ENCODE measurements at regions not wholly inside any gene's neighbourhood (a gene's known extent, or its start where the extent isn't known, plus 50 kb on each side); places are given as distances from the start of the nearest gene placed in this dataset.

DNA sequence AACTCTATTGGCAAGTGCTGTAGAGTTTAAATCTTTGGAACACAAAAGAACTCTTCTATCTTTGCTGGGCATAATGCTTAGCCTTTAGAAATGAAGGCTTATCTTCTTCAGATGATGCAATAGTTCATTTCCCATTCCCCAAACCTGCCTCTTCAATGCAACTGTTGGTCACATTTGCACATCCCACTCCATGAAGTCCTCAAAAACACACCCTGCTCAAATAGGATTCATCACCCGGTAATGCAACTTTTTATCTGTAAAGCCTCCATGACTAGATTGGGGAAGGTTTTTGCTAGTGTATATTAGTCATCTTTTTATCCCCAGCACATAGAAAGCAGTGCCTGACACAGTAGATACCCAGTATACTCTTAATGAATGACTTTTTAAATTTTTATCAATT, 376.4 kb downstream of the RBM43 start:
- no peak for DNase-seq

DNA sequence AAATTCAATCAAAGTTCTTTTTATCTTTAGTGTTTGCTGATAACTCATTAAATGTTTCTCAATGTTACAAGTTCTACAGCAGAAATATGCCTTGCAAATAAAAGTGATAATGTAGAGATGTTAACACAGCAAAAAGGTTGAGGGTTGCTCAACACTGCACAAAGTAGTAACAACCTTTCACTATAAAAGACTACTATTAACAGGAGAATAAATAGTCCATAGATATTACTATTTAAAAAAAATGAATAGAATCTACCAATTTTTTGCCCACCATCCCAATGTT, 378.1 kb downstream of the RBM43 start:
- DNase-seq: no peak

DNA sequence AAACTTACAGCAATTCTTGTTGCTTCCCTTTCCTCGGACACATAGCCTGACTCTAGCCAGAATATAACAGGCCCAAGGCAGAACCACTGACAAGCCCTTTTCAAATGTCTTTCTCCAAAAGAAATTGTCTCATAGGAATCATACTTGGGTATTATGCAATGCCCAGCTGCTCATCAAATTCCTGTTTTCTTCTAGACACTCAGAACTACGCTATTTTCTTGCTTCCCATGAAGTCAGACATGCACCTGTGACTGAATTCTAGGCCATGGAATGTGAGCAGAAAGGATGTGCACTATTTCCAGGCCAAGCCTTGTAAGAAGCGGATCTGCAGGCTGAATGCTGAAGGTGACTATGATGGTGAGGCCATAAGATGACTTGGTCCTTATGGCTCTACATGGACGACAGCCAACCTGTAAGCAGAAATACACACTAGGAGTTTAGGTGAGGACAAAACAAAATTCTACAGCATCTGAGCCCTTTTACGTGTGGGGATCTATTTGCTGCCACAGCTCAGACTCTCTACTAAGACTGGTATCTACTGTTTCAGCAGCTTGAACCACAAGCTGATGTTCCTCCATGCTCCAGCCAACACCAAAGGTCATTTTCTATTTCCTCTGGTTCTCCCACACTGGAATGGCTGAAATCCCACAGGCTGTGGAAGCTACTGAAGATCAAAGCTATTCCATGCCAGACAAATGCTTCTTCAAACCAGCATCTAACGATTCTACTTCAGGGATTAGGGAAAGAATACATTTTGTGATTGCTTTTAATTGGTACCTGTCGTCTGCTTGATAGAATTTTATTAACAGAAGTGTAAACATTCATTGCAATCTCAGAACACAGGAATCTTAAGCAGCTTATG, 378.7 kb downstream of the RBM43 start:
- no peak for DNase-seq

DNA sequence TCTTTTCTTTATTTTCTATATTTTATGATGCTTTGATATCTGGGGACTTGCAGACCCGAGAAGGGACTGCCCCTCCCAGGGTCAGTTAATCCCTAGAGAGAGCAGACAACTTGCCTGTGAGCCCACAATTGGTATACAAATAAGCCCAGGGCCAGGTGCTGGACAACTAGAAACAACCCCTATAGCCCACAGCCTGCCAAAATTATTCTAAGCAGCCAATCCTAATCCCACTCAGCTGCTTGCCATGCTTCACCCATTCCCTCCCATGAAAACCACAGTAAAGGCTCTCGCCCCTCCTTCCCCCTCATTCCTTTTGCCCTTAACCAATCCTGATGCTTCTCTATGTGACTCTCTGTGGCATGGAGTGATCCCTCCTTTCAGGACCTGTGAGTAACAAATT, 380.7 kb downstream of the RBM43 start:
- no peak for DNase-seq

DNA sequence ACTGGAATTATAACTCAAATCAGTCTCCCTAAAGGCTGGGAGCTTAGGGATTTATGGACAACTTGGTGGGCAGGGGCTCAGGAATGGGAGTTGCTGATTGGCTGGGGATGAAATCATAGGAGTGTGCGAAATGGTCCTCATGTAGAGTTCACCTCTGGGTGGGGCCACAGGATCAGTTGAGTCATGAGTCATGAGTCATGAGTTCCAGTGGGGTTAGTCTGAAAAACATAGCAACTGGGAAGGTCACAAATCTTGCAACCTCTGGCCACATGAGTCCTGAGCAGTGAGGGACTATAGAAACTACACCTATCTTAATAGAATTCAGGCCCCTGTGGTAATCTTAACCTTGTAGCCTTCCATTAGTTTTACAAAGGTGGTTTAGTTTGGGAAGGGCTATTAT, 383.3 kb downstream of the RBM43 start:
- no peak for DNase-seq

DNA sequence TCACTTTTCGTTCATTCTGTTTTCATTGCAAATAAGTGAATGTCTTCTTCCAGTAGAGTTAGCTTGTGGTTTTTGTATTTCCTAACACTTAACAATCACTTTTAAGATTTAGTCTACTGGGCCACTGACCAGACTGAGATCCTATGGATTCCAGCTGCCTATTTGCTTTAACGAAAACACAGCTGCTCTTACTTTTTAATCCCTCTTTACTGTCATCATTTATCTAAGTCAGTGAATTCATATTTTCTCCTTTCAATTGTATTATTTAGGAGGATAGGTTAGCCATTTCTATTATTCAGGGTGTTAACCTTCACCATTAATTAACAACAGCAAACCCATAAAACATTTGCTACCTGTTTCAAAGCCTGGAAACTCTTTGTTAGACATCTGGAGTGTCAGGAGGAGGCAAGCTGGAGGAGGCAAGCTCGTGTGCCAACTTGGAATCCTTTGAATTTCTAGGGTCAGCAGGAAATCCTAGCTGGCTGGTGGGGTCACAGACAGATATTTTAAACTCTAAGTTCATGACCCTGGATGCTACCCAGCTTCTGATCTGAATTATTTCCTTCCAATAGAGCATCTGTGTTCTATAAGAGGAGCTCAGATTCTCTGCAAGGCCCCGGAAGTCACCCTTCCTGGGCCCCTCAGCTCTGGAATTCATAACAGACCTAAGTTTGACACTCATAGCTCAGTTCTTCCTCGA, 385.3 kb downstream of the RBM43 start:
- no peak for DNase-seq

DNA sequence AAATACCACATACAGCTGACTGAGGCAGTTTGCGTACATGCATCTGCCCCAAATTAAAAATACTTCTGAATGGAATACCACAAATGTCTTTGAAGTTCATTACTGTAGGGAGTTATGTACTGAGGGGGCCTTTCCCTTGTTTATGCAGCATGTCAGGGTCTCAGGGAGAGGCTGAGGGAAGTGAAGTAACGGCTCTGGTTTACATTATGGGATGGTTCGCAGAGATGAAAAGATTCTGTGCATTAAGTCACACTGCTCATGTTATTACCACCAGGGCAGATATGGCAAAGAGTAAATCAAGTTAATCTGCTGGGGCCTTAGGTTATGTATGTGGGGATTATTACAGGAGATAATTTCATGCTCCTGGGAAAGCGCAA, 385.9 kb upstream of the RND3 start:
- no peak for DNase-seq

DNA sequence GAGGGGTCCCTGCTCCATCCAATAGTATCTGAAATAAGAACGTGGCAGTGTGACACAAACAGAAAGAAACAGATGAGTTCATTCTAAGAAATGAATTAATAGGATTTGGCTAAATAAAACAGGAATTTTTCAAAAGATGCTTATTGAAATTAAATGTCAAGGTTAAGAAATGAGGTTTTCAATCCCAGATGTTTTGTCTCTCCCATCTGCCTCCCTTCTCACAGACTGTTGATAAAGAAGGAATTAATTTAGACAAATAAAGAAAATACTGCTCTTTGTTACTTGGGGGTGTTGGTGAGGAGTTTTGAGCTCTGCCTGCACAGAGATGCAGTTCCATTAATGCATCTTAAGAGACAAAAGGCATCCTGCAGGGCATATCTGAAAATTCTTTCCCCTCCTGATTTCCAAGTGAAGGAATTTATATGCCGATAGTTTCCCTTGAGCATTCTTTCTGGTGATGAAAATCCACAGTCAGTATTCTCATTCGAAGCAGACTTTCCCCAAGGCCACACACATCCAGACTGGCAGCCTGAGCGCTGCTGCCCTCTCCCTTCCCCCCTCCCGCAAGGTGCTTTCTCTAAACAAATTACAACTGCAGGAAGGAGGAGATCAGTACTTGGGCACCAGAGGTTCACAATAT, 385.4 kb upstream of the RND3 start:
- DNase-seq: no peak

DNA sequence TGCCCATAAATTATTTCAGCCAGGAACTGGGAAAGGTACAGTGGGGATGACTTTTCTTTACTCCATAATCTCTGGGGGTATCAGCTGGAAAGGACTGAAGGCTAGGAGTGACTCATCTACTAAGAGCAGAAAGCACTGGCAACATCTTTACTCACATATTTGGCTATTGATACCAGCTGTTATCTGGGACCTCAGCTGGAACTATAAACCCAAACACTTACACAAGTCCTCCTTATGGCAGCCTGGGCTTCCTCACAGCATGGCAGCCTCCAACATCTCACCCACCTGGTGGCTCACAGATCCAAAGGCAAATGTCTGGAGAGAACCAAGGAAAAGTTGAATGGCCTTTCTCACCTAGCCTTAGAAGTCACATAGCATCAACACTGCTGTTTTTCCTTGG, 379.0 kb upstream of the RND3 start:
- DNase-seq: no peak

DNA sequence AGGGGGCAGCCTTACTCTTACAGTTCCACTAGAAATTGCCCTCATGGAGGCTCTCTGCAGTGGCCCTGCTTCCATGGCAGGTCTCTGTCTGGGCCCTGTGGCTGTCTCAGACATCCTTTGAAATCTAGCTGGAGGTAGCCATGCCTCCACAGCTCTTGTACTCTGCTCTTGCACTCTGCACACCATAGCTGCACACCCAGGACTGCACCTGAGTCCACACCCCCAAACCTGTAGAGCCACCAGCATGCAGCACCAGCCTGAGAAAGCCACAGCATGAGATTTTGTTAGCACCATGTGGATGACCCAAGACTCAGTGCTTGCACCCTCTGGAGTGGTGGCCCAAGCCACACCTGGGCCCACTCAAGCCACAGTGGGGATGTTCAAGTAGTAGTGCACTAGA, 376.2 kb upstream of the RND3 start:
- no peak for DNase-seq

DNA sequence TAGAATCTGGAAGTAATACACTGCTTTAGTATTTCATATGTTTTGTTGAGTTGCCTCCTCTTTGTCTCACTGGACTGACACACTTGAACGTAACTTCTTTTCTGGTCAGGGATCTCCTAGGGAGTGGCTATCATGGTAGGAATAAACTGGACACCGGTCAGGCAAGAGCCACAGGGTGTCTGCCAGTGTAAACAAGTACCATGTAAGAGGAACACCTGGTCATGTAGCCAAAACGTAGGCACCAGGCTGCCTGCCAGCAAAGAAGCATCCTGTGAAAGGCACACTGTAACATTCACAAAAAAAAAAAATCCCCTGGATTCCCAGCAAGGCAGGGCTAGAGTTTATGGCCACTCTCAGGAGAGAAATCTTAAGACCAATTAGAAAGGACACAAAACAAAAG, 372.8 kb upstream of the RND3 start:
- no peak for DNase-seq

DNA sequence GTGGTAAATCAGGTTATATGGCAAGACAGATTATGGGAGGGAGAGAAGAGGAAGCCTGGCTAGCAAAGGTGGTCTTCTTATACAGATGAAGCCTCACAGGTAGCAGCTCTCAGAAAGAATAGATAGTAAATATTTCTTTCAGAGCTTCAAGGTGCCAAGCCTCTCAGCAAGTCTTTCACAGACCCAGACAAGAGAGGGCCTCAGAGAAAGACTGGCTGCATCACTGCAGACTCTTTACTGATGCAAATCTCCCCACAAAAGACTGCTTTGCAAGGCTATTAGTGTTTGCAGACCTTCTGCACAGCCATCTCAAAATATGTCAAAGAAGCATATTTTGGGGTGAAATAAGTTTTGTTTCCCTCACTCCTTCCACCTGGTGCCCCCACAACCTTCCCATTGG, 372.4 kb upstream of the RND3 start:
- DNase-seq: no peak

DNA sequence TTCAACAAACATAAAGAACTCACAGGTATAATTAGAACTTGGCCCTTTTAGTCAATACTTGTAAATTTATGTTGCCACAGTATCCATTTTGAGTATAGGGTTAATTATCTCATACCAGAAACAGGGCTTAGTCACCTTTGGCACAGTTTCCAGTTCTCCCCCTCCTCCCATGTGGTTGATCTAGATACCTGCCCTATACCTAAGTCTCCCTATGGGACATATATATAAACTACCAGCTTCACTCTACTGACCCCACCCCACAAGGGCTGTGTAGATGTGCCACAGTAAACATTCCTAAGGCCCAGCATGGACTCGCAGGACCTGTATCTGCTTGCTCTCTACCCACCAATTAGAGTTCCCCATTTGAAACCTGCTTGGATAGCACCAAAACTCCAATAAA, 371.7 kb upstream of the RND3 start:
- DNase-seq: no peak

DNA sequence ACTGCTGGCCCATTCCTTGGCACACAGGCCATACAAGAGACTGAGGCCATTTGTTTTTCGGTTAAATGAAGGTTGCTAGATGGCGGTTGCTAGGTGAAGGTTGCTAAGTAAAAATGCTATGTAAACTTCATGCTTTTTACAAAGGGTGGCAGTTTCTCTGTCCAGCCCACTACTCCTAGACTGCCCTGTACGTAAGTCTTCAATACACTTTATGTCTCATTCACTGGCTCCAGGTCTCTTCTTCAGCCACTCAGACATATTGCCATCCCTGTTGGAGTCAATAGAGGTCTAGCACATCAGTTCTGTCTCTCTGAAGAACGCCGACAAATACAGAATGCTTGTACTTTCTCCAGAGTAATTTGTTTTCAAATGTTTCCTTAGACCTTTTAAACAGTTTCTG, 370.9 kb upstream of the RND3 start:
- no peak for DNase-seq

DNA sequence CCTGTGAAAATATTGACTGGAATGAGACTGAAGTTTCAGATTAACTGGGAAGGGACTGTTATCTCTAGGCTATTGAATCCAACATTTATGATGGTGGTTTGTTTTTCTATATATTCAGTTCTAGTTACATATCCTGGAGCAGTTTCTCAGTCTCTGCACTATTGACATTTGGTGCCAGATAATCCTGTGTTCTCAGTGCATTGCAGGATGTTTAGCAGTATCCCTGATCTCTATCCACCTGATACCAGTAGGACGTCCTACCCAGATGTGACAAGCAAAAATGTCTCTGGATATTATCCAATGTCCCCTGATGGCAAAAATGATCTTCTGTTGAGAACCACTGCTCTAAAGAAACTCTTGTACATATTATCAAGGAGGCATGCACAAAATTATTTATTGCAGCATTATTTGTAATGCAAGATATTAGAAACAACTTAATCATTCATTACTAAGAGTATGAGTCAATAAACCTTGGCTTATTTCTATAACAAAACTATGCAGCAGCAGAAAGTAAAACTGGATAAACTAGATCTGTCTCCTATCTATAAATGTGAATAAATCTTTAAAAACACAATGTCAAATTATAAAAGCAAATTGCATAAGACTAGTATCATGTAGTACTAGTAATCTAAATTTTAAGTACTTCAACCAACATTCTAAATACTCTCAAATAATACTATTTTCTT, 369.3 kb upstream of the RND3 start:
- DNase-seq: no peak

DNA sequence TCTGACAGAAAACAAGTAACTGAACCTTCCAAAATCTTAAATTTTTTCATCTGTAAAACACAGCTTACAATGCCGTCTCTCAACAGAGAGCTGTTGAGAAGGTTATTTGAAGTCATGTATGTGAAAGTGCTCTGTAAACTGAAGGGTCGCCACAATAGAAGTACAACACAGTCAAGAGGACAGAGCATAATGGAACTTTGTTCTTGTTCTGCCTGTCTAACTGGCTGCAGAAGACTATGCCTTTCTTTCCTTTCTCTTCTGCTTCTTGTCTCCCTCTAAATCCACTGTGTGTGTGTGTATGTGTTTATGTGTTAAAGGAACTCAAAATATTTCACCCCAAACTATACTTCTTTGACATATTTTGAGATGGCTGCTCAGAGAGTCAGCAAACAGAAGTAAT, 365.8 kb upstream of the RND3 start:
- DNase-seq: no peak

DNA sequence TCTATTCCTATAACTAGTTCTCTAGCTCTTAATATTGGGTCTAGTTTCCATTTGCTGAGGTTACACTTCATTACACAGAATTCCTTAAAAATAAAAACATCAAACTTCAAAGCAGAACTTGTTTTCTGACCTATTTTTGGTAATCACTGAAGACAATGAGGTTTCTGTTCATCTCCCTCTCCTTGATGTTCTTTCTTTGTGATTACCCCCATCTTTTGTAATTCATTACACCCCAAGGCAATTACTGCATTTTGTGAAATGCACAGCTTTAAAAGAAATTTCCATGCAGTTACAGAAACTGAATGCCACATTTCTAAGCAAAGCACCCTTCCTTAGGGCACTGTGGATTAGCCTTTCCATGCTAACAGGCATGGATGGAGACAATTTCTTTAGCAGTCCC, 363.2 kb upstream of the RND3 start:
- DNase-seq: no peak

DNA sequence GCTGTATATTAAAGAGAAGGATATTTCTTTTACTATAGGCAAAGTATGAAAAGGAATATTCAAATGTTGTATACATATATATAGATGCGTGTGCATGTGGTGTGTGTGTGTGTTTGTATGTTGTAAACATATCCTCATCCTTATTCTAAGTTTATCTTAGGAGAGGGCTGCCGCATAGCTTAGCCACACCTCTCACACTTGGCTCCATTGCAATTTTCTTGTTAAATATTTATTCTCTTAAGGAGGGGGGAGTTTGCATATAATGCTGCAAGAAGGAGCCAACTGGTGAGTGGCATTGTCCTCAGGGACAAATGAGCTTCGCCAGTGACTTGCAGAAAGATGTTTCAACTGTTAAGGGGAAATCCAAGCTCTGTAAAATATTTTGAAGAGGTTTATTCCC, 360.1 kb upstream of the RND3 start:
- no peak for DNase-seq

DNA sequence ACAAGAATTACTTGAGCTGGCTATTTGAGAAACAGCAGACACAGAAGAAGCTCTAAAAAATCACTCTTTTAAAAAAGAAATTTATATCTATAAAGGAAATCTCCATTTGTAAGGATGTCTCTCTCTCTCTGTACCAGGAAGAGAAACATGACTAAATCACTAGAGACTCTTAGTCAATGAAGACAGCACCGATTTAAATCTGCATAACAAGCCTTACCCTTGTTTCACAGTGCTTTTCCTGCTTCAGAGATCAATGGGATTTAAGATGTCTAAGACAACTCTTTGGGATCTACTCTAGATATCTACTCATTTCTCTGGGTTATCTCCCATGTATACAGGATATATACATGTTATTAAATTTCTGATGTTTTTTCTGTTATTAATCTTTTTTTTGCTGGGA, 359.2 kb upstream of the RND3 start:
- no peak for DNase-seq

DNA sequence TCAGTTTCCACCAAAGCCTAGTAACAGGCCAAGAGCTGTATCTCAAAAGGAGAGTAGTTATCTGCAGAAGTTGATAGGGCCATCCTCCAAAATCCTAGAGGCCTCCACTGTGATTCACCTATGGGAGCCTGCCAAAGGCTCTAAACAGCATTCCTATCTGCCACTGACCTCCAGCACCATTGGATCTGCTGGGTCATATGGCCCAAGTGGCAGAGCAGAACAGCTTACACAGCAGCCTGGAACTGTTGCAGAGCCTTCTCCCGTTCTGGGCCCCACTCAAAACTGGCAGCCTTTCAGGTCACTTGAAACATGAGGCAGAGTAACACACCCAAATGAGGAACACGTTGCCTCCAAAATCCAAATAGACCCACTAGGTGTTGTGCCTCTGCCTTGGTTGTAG, 345.2 kb upstream of the RND3 start:
- DNase-seq: no peak

DNA sequence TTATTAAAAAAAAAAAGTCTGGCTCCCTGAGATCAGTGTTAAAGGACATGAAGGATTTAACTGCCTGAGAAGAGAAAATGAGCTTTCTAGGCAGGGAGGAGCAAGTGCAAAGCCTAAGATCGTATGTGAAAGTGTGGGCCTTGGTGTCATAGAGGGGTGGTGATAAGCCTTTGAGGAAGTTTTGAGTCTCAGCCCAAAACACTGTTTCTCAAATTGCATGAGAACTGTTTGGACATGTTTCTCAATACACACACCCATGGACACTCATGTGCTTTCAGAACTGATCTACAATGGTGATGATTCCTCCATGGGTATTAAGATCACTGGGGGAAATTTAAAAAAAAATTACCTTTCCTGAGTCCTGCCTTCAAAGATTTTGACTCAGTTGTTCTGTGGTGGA, 336.7 kb upstream of the RND3 start:
- DNase-seq: no peak

DNA sequence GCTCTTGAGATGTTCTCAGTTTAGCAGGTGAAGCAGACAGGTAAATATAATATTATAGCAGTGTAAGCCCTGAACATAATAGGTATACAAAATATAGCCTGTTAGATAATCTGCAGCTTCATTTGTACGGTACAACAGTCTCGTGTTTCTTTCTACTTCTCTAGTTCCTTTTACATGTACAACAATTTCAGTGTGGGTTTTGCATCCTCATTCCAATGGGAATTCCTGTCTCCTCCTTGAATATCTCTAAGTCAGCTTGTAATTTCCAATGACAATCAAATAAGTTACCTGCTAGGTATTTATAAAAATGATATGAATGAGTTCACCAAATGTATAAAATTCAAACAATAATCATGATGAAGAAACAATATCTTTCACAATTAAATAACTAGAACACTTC, 330.0 kb upstream of the RND3 start:
- no peak for DNase-seq

DNA sequence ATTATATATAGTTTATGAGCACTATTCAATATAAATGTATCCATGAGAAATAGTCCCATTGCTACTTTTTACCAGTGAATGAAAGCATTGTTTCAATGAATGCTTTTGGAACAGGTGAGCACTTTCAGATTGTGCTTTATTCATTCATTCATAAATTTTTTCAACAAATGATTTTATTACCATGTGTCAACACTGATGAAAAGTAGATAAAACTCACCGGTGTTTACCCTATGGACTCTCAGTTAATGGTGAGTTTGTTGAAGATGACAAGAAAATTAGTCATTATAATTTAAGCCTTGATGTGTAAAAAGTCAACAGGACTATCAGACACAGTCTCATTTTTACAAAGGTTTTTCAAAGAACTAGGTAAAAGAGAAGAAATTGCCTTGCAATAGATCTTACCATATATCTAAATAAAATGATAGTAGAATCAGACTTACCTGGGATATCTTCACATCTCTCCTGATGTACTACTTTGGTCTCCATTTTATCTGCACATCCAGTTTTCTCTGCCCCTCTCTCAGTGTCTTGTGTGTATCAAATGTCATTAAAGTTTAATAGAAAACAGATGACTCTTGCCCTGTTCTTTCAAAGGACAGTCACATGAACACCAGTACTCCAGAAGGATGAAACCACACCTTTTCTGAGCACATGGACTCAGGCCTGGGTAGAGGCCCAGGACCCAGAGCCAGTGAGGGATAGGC, 325.3 kb upstream of the RND3 start:
- no peak for DNase-seq
